ENCODE measurements at regions not wholly inside any gene's neighbourhood (a gene's known extent, or its start where the extent isn't known, plus 50 kb on each side); places are given as distances from the start of the nearest gene placed in this dataset.

DNA sequence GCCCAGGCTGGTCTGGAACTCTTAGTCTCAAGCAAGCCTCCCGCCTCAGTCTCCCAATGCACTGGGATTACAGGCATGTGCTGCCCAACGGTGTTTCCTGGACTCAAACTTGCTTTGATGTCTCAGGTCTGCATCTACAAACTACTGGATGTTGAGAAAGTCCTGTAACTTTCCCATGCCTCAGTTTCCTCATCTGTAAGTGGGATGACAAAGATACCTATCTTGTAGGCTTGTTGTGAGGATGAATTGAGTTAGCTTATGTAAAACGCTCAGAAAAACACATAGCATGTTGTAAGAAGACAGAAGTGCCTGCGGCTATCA lies 63.6 kb upstream of the NUDT4 start:
- no peak for DNase-seq

DNA sequence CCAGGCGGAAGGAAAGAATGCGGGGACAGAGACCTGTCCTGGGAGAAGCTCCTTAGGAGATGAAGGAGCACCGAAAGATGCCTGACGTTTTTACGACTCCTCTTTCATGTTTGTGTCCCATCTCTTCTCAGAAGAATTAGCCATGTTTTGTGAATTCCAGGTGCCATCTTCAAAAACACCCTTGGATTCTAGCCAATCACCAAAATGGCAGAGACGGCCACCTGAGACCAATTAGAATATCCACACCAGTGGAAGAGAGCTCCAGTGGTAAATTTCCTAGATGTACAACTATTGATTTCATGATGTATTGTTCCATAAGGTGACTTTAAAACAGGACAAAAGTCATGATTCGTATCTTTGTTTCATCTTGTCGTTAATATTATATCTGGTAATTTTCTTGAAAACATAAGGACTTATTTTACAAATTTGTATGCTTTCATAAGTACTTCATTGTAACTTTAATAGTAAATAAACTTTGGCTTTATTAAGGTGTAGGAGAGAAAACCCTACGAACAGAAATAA lies 62.3 kb upstream of the NUDT4 start:
- no peak for DNase-seq

DNA sequence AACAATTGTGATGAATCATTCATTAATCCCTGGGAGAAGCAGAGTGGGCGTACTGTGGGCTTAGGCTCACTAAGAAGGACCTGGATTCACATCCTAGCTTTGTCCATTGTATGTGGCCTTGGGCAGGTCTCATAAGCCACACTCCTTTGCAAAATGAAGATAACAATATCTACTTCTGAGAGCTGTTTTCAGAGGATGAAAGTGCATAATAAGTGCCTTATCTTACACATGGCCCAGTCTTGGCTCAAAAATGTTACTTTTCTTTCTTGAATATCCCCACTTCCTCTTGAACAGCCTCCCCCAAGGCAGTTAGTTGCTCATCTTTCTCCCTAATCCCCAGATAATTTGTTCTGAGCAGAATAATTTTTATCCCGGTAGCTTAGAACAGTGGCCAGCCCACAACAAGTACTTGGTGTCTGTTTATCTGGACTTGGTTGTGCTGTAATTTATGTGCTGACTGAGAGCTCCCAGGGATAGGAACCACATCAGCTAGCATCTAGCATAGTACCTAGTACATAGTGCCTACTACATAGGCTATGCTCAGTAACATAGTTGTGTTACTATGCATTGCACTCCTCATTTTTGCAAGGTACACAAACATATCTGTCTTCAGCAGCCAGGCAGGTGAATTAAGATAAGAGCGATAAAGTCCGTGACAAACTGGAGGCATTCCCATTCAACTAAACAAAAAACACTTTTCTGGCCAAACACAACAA lies 61.7 kb upstream of the NUDT4 start:
- no peak for DNase-seq

DNA sequence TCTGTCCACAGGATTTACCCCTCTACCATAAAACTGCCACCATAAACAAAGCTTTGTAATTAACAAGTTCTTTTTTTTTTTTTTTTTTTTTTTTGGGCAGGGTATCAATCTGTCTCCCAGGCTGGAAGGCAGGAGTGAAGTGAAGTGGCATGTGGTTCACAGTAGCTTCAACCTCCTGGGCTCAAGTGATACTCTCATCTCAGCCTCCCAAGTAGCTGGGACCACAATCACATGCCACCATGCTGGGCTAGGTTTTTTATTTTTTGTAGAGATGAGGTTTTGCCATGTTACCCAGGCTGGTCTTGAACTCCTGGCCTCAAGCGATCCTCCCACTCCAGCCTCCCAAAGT lies 61.1 kb upstream of the NUDT4 start:
- no peak for DNase-seq

DNA sequence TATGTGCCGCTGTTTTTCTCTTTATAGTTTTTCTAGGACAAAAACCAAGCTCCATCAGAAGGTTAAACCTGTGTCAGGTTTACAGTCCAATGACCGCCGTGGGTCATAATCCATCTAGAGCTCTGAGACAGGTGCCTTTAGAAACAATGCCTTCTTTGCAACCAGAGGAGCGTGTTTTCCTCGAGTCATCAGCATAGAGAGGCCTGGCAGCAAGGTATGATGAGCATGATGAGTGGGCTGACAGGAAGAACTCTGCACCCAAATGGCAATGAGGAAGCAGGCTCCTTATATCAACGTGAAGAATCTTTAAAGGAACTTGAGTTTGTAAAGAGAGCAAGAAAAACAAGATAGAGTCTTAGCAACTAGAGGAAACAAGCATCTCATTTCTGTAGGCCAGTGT lies 60.5 kb upstream of the NUDT4 start:
- DNase-seq = no peak

DNA sequence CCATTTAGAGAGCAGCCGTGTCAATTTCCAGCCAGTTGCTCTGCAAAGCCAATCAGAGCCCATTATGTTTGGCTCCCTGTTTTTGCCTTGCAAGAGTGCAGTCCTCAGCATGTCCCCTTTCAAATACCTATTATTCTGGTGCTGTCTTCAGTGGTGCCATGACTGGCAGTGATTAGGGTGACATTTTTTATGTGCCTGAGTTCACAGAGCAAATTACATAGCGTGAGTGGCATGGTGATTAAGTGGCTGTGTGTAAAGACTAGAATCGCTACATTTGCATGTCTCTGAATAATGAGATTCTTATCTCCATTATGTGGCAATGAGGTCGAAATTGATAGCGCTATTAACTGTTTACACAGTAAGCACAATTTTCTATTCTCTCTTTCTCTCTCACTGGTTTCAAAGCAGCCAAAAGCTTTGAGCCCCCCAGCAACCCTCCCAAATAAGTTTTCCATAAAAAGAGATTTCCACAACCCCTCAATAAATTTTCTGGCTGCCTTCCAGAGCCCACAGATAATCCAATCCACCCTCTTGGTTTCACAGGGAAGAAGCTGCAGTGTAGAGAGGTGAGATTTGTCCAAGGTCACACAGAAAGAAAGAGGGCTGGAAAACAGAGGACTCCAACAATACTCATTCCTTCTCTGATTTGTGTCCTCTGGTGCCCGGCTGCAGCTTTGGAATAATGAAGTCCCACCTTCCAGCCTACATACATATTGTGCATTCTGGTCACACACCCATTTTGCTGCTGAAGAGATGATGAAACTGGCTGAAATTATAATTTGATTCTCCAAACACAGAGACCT lies 58.8 kb upstream of the NUDT4 start:
- no peak for DNase-seq

DNA sequence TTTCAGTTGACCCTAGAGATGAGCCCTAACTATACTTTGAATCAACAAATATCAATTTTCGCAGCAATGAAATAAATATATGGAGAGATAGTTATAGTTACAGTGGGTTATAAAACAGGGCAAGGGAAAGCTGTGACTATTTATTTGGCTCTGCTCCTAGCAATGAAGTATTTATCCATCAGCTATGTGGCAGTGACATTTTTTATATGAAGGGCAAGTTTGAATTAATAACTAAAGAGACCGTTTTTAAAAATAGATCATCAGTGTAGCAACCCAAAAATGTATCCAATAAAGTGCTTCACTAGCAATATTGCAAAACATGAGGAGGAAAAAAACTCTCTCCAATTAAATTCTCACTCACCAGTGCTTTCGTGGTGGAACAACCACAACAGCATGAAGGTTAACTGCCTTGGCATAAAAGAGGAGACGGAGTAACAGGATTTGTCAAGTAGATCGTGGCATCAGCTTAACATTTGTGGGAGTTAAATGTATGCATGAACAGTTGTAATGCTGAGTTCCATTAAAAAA lies 58.1 kb upstream of the NUDT4 start:
- DNase-seq = no peak

DNA sequence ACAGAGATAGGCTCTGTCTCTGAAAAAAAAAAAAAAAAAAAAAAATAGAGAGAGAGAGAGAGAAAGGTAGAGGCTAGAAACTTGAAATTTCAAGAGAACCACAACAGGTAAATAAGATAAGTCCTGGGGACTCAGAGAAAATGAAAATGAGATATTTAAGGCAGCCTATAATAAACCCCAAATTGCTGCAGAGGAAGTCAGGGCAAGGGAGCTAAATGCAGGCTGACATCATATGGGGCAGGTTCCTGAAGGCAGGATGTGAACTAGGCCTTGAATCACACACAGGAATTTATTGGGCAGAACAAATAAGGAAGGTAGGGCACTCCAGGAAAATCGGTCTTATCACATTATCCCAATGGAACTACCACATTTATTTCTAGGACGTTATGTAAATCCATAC lies 54.9 kb upstream of the NUDT4 start:
- DNase-seq = no peak

DNA sequence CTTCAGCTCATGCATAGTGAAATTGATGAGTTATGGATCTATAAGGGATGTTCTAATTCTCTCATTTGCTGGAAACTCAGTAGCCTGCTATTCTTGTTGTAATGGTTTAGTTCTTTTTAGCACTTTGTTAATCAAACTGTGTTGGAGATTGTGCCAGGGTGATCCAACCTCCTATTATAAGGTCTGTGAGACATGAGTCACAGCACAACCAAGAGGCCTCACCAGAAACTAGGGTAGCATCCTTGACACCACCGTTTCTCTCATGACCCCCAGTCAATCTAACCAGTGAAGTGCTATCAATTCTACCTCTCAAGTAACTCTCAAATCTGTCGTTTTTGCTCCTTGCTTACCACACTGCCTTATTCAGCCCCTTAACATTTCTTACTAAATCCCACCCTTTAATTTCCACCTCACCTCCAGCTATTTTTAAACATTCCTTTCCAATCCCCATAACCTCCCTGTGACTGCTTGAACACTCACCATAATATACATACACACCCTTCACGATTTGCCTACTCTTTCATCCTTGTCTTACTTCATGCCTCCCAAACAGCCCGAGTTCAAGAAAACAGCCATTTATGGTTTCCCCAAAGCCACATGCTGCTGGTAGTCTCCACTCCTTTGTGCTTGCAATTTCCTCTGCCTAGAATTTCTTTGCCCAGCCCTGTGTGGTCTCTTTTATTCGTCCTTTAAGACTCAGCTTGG lies 53.9 kb upstream of the NUDT4 start:
- DNase-seq = no peak

DNA sequence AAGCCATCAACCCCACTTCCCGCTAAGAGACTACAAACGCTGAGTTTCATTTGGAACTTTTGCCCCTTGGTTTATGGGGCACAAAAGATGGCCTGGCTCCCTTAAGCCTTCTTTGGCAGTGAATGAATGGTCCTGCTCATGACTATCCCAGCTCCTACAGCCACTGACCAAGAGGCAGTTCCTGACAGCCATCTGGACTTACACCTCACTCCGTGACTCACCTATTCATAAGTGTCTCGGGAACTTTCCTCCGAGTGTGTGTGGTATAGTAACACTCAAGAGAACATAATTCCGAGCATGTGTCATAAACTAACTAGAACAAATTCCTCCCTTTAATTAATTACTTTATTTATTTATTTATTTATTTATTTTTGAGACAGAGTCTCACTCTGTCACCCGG lies 51.9 kb upstream of the NUDT4 start:
- no peak for DNase-seq

All from activated effector memory CD4-positive, alpha-beta T cell treated with Interleukin-2 at 50 U/mL for 16 hours (primary cell).